SK-N-MC (cell line): ENCODE measurements at regions not wholly inside any gene's neighbourhood (a gene's known extent, or its start where the extent isn't known, plus 50 kb on each side); places are given as distances from the start of the nearest gene placed in this dataset.

ENCODE experiments used
- EZH2 ChIP-seq: fragments of 200-600 bp; sonication (generic); IDR thresholded peaks from one replicate; pipeline ENCODE4 v1.6.1; 2017; ENCODE audit warnings: antibody characterized with exemption
- FOXP2 ChIP-seq: optimal IDR thresholded peaks from 2 replicates; pipeline ENCODE3; 2011; ENCODE audit warnings: mild to moderate bottlenecking, moderate library complexity; ENCODE audit not compliant: insufficient read depth; ENCODE audit errors: extremely low read length, control extremely low read depth
- POLR2AphosphoS5 ChIP-seq: IDR thresholded peaks from 2 replicates; pipeline ENCODE4 v1.6.1; 2012; ENCODE audit warnings: mild to moderate bottlenecking, low read depth, low read length, borderline replicate concordance

GRCh38 chr21:35905963-35906345 is 154.4 kb downstream of the SETD4 start:
- TF ChIP-seq EZH2 (no peak), POLR2AphosphoS5 (no peak), FOXP2 (no peak)
